Upper lobe of left lung (tissue), 6 donors: ENCODE measurements at regions not wholly inside any gene's neighbourhood (a gene's known extent, or its start where the extent isn't known, plus 50 kb on each side); places are given as distances from the start of the nearest gene placed in this dataset.

Source experiments
- ATAC-seq, 2 donors: fragments of 200-7000 bp; cut with Tn5 transposase; one replicate each; pipeline ENCODE4 v1.9.1; 2022; ENCODE audit warnings: mild to moderate bottlenecking in 2 of 2, moderate library complexity in 2 of 2; ENCODE audit not compliant: low FRiP score in 2 of 2
- DNase-seq, 2 donors: peaks; one replicate each; pipeline ENCODE4 v3.0.0-alpha.2; 2019 to 2020
- H3K27ac ChIP-seq, 4 donors: fragments of 200-600 bp; sonication (generic); one replicate each; pipeline ENCODE4 v1.5.1; 2016 to 2019
- H3K27me3 ChIP-seq, 4 donors: fragments of 200-600 bp; sonication (generic); one replicate each; pipeline ENCODE4 v1.5.1; 2017 to 2019
- H3K36me3 ChIP-seq, 4 donors: fragments of 200-600 bp; sonication (generic); one replicate each; pipeline ENCODE4 v1.5.1; 2016 to 2019
- H3K4me1 ChIP-seq, 4 donors: fragments of 200-600 bp; sonication (generic); one replicate each; pipeline ENCODE4 v1.5.1; 2018 to 2019
- H3K4me3 ChIP-seq, 4 donors: fragments of 200-600 bp; sonication (generic); one replicate each; pipeline ENCODE4 v1.5.1; 2017 to 2019; ENCODE audit warnings: mild to moderate bottlenecking in 2 of 4, moderate library complexity in 1 of 4
- H3K9me3 ChIP-seq, 4 donors: fragments of 200-600 bp; sonication (generic); one replicate each; pipeline ENCODE4 v1.5.1; 2018 to 2019
- CTCF ChIP-seq, 6 experiments: fragments of 450-650 bp in 4 of 6; fragments of 200-600 bp in 2 of 6; sonication (generic) in 2 of 6; IDR thresholded peaks; one replicate each; pipeline ENCODE4 v1.5.1; 2016 to 2019; ENCODE audit warnings: antibody characterized with exemption in 6 of 6
- EP300 ChIP-seq, 4 donors: sonication (generic); formaldehyde crosslinking; IDR thresholded peaks; one replicate each; pipeline ENCODE4 v1.5.1; 2017; ENCODE audit warnings: antibody characterized with exemption in 4 of 4, control low read depth in 2 of 4
- POLR2A ChIP-seq, 4 donors: fragments of 450-650 bp; IDR thresholded peaks; one replicate each; pipeline ENCODE4 v1.5.1; 2016 to 2017; ENCODE audit warnings: antibody characterized with exemption in 4 of 4, mild to moderate bottlenecking in 2 of 4
- POLR2AphosphoS5 ChIP-seq, 2 donors: sonication (generic); formaldehyde crosslinking; IDR thresholded peaks; one replicate each; pipeline ENCODE4 v1.5.1; 2017; ENCODE audit warnings: antibody characterized with exemption in 2 of 2
- WGBS, 2 donors: methylation state at CpG; one replicate each; pipeline ENCODE4 v1.1.5; 2017 to 2018; 5-methylcytosine and 5-hydroxymethylcytosine counted together
- donor health status: DM: no; HTN: no; CAD: no; lungs with moderate emphysema.
- donor health status: DM: no; HTN: yes; CAD: no; lungs with severe emphysema.

GRCh38 chr6:167424060-167424673 is 99.3 kb downstream of the TTLL2 start:
- TF ChIP-seq CTCF (IDR thresholded peaks at IDR 0.05) (no peak), POLR2AphosphoS5 (IDR thresholded peaks at IDR 0.05) (no peak), POLR2A (IDR thresholded peaks at IDR 0.05) (no peak), EP300 (IDR thresholded peaks at IDR 0.05) (no peak)
- WGBS, 2 donors = 89 to 96% methylated on average over 10 to 15 of the region's 22 CpGs
- no peak overlapping the region for H3K4me3 ChIP-seq
- no peaks in the 10 kb centered on the region for H3K27me3 ChIP-seq
- peaks cover 0 to 16% (median 8%) of the 10 kb centered on the region in 4 donors for H3K4me1 ChIP-seq
- ATAC-seq (peak in 1 of 2 donors; percentile 6), DNase-seq (peak in 1 of 2 donors; percentile 54)
- H3K36me3 ChIP-seq = no peaks in the 10 kb centered on the region
- no peaks in the 10 kb centered on the region for H3K9me3 ChIP-seq
- H3K27ac ChIP-seq = no peak overlapping the region

GRCh38 chr6:167424700-167425099 is 99.8 kb downstream of the TTLL2 start:
- peaks cover 0 to 16% (median 8%) of the 10 kb centered on the region in 4 donors for H3K4me1 ChIP-seq
- no peak overlapping the region for H3K27ac ChIP-seq
- ATAC-seq (no peak), DNase-seq (no peak)
- H3K4me3 ChIP-seq = no peak overlapping the region
- 87 to 97% methylated on average over 4 to 9 of the region's 9 CpGs for WGBS, 2 donors
- no peaks in the 10 kb centered on the region for H3K27me3 ChIP-seq
- TF ChIP-seq POLR2AphosphoS5 (IDR thresholded peaks at IDR 0.05) (no peak), EP300 (IDR thresholded peaks at IDR 0.05) (no peak), POLR2A (IDR thresholded peaks at IDR 0.05) (no peak), CTCF (IDR thresholded peaks at IDR 0.05) (no peak)
- H3K36me3 ChIP-seq = no peaks in the 10 kb centered on the region
- H3K9me3 ChIP-seq = no peaks in the 10 kb centered on the region

GRCh38 chr6:167426084-167426483 is 101.2 kb downstream of the TTLL2 start:
- Histone ChIP-seq H3K27me3 (no peaks in the 10 kb centered on the region), H3K9me3 (no peaks in the 10 kb centered on the region), H3K4me3 (no peak overlapping the region), H3K36me3 (no peaks in the 10 kb centered on the region), H3K4me1 (peaks cover 0 to 16% (median 8%) of the 10 kb centered on the region in 4 donors), H3K27ac (peak overlapping the region; percentile 50 to 59 (median 53))
- WGBS, 2 donors = 28 to 42% methylated on average over 5 of the region's 5 CpGs
- TF ChIP-seq EP300 (IDR thresholded peaks at IDR 0.05) = peak in 3 of 4 donors; percentile 31 to 84 (median 74)
- no peak for TF ChIP-seq POLR2A (IDR thresholded peaks at IDR 0.05)
- no peak for TF ChIP-seq CTCF (IDR thresholded peaks at IDR 0.05)
- TF ChIP-seq POLR2AphosphoS5 (IDR thresholded peaks at IDR 0.05) = peak in 1 of 2 donors; percentile 46
- ATAC-seq (no peak), DNase-seq (no peak)

- peaks cover 0 to 16% (median 8%) of the 10 kb centered on the region in 4 donors for H3K4me1 ChIP-seq
- H3K4me3 ChIP-seq = no peak overlapping the region
- H3K9me3 ChIP-seq = no peaks in the 10 kb centered on the region
- H3K27ac ChIP-seq = no peak overlapping the region
- H3K27me3 ChIP-seq = no peaks in the 10 kb centered on the region
- WGBS, 2 donors = 62 to 64% methylated on average over 5 of the region's 5 CpGs
- no peaks in the 10 kb centered on the region for H3K36me3 ChIP-seq
- no peak for TF ChIP-seq EP300 (IDR thresholded peaks at IDR 0.05)
- no peak for TF ChIP-seq POLR2A (IDR thresholded peaks at IDR 0.05)
- TF ChIP-seq CTCF (IDR thresholded peaks at IDR 0.05) = no peak
- TF ChIP-seq POLR2AphosphoS5 (IDR thresholded peaks at IDR 0.05) = no peak
- ATAC-seq (no peak), DNase-seq (no peak)
These were observed 101.8 kb downstream of the TTLL2 start for GRCh38 chr6:167426651-167427050.
